Osteocyte (in vitro differentiated cells): ENCODE measurements at regions not wholly inside any gene's neighbourhood (a gene's known extent, or its start where the extent isn't known, plus 50 kb on each side); places are given as distances from the start of the nearest gene placed in this dataset.
"Not testable (repeated sequence)": the region's sequence is repeated elsewhere in the genome, so short reads cannot be mapped to it uniquely, and the experiment has no call there.

Experiments used
- DNase-seq: peaks from one replicate; pipeline ENCODE4 v3.0.0; 2021; ENCODE audit warnings: mixed read lengths; ENCODE audit not compliant: unreplicated experiment; ENCODE audit errors: extremely low spot score
- H3K27ac Mint-ChIP-seq: one replicate; pipeline ENCODE4 v1.8.0; 2021; ENCODE audit warnings: mild to moderate bottlenecking, mixed read lengths; ENCODE audit not compliant: unreplicated experiment
- H3K27me3 Mint-ChIP-seq: one replicate; pipeline ENCODE4 v1.8.0; 2021; ENCODE audit warnings: mixed read lengths; ENCODE audit not compliant: unreplicated experiment
- H3K36me3 Mint-ChIP-seq: one replicate; pipeline ENCODE4 v1.8.0; 2021; ENCODE audit warnings: mixed read lengths; ENCODE audit not compliant: unreplicated experiment
- H3K4me1 Mint-ChIP-seq: one replicate; pipeline ENCODE4 v1.8.0; 2021; ENCODE audit warnings: mixed read lengths; ENCODE audit not compliant: unreplicated experiment
- H3K4me3 Mint-ChIP-seq: one replicate; pipeline ENCODE4 v1.8.0; 2021; ENCODE audit warnings: mild to moderate bottlenecking, moderate library complexity, mixed read lengths; ENCODE audit not compliant: unreplicated experiment
- H3K9me3 Mint-ChIP-seq: one replicate; pipeline ENCODE4 v1.8.0; 2021; ENCODE audit warnings: mixed read lengths; ENCODE audit not compliant: unreplicated experiment
- CTCF ChIP-seq: fragments of 200-600 bp; sonication (generic); IDR thresholded peaks from 2 replicates; pipeline ENCODE4 v1.5.0; 2021; ENCODE audit warnings: antibody characterized with exemption, mild to moderate bottlenecking, moderate library complexity

- no peak overlapping the region for H3K4me3 Mint-ChIP-seq
- TF ChIP-seq CTCF, result no peak
- H3K27ac Mint-ChIP-seq, result no peak overlapping the region
- DNase-seq, result no peak
- H3K36me3 Mint-ChIP-seq, result no peaks in the 10 kb centered on the region
- H3K4me1 Mint-ChIP-seq, result peaks cover 3% of the 10 kb centered on the region
- H3K9me3 Mint-ChIP-seq, result no peaks in the 10 kb centered on the region
- peaks cover 25% of the 10 kb centered on the region for H3K27me3 Mint-ChIP-seq
These were observed 511.5 kb upstream of the PTBP2 start for GRCh38 chr1:96210054-96210453.

- Mint-ChIP-seq H3K27me3 (peaks cover 25% of the 10 kb centered on the region), H3K27ac (no peak overlapping the region), H3K36me3 (no peaks in the 10 kb centered on the region), H3K9me3 (no peaks in the 10 kb centered on the region), H3K4me3 (no peak overlapping the region), H3K4me1 (peaks cover 3% of the 10 kb centered on the region)
- no peak for TF ChIP-seq CTCF
- DNase-seq, result no peak
These were observed 510.4 kb upstream of the PTBP2 start for GRCh38 chr1:96211202-96211601.

GRCh38 chr1:96214982-96215381, 506.6 kb upstream of the PTBP2 start:
- Mint-ChIP-seq H3K27me3 (peaks cover 43% of the 10 kb centered on the region), H3K9me3 (no peaks in the 10 kb centered on the region), H3K27ac (no peak overlapping the region), H3K36me3 (no peaks in the 10 kb centered on the region), H3K4me1 (peaks cover 3% of the 10 kb centered on the region), H3K4me3 (no peak overlapping the region)
- no peak for DNase-seq
- no peak for TF ChIP-seq CTCF

- Mint-ChIP-seq H3K27ac (no peak overlapping the region), H3K9me3 (no peaks in the 10 kb centered on the region), H3K4me1 (no peaks in the 10 kb centered on the region), H3K27me3 (peaks cover 34% of the 10 kb centered on the region), H3K4me3 (no peak overlapping the region), H3K36me3 (no peaks in the 10 kb centered on the region)
- TF ChIP-seq CTCF, result no peak
- no peak for DNase-seq
These were observed 500.9 kb upstream of the PTBP2 start for GRCh38 chr1:96220651-96221050.

- no peaks in the 10 kb centered on the region for H3K36me3 Mint-ChIP-seq
- no peak for DNase-seq
- no peak overlapping the region for H3K27ac Mint-ChIP-seq
- H3K9me3 Mint-ChIP-seq, result no peaks in the 10 kb centered on the region
- no peaks in the 10 kb centered on the region for H3K4me1 Mint-ChIP-seq
- peaks cover 36% of the 10 kb centered on the region for H3K27me3 Mint-ChIP-seq
- no peak for TF ChIP-seq CTCF
- H3K4me3 Mint-ChIP-seq, result no peak overlapping the region
These were observed 498.9 kb upstream of the PTBP2 start for GRCh38 chr1:96222701-96223100.

- H3K4me3 Mint-ChIP-seq, H3K4me1 Mint-ChIP-seq, DNase-seq, H3K36me3 Mint-ChIP-seq, H3K27ac Mint-ChIP-seq, H3K9me3 Mint-ChIP-seq: not testable (repeated sequence)
- peaks cover 22% of the 10 kb centered on the region for H3K27me3 Mint-ChIP-seq
These were observed 497.4 kb upstream of the PTBP2 start for GRCh38 chr1:96224229-96224628.
